Naive B cell (primary cell): ENCODE measurements at regions not wholly inside any gene's neighbourhood (a gene's known extent, or its start where the extent isn't known, plus 50 kb on each side); places are given as distances from the start of the nearest gene placed in this dataset.
"Not testable (repeated sequence)": the region's sequence is repeated elsewhere in the genome, so short reads cannot be mapped to it uniquely, and the experiment has no call there.

Experiments
- ATAC-seq, 2 donors: fragments of 150-1000 bp; cut with Tn5 transposase; 2 replicates each; pipeline ENCODE4 v1.10.0; 2021; ENCODE audit warnings: low read depth in 2 of 2, mild to moderate bottlenecking in 2 of 2, moderate library complexity in 2 of 2
- DNase-seq: peaks from one replicate; pipeline ENCODE4 v3.0.0; 2022
- H3K27ac Mint-ChIP-seq, 6 donors: one replicate each; pipeline ENCODE4 v1.8.0; 2020 to 2022; ENCODE audit warnings: mild to moderate bottlenecking in 6 of 6, mixed read lengths in 6 of 6, moderate library complexity in 5 of 6, inconsistent platforms in 2 of 6
- H3K27me3 Mint-ChIP-seq, 3 donors: one replicate each; pipeline ENCODE4 v1.8.0; 2021 to 2022; ENCODE audit warnings: mixed read lengths in 3 of 3, mild to moderate bottlenecking in 1 of 3
- H3K36me3 Mint-ChIP-seq, 2 donors: one replicate each; pipeline ENCODE4 v1.8.0; 2020 to 2022; ENCODE audit warnings: mixed read lengths in 2 of 2, inconsistent platforms in 1 of 2, mild to moderate bottlenecking in 1 of 2
- H3K4me1 Mint-ChIP-seq, 3 donors: one replicate each; pipeline ENCODE4 v1.8.0; 2020 to 2022; ENCODE audit warnings: mixed read lengths in 3 of 3, inconsistent platforms in 1 of 3, mild to moderate bottlenecking in 1 of 3, moderate library complexity in 1 of 3
- H3K4me3 Mint-ChIP-seq, 8 donors: one replicate each; pipeline ENCODE4 v1.8.0; 2020 to 2022; ENCODE audit warnings: mild to moderate bottlenecking in 8 of 8, mixed read lengths in 8 of 8, moderate library complexity in 8 of 8, inconsistent platforms in 2 of 8
- H3K9me3 Mint-ChIP-seq, 7 donors: one replicate each; pipeline ENCODE4 v1.8.0; 2020 to 2022; ENCODE audit warnings: mixed read lengths in 7 of 7, mild to moderate bottlenecking in 5 of 7, inconsistent platforms in 2 of 7, moderate library complexity in 1 of 7

DNA sequence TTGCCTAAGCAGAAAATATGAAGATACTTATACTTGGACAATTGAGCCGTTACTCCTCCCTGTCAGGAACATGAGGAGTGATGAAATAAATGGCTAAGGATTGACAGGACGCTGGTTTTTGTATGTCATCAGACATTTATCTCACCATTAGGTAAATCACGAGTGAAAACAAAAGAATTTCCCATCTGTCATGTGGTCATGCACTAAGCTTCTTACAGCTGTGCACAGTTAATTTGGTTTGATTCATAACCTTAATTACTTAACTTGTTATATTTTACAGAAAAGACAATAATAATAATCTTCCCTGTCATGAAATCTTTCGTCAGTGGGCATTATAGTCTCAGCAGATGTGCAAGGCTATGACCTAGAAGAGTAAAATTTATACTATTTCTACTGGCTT, 266.5 kb downstream of the HGF start:
- no peak for ATAC-seq
- Mint-ChIP-seq H3K9me3 (no peaks in the 10 kb centered on the region), H3K4me1 (no peaks in the 10 kb centered on the region), H3K4me3 (no peak overlapping the region), H3K36me3 (no peaks in the 10 kb centered on the region), H3K27ac (no peak overlapping the region), H3K27me3 (no peaks in the 10 kb centered on the region)
- no peak for DNase-seq

GRCh38 chr7:81501220-81501619, 268.6 kb downstream of the HGF start:
- no peak overlapping the region for H3K4me3 Mint-ChIP-seq
- no peak overlapping the region for H3K27ac Mint-ChIP-seq
- DNase-seq (no peak), ATAC-seq (no peak)
- H3K36me3 Mint-ChIP-seq: no peaks in the 10 kb centered on the region
- H3K9me3 Mint-ChIP-seq: no peaks in the 10 kb centered on the region
- no peaks in the 10 kb centered on the region for H3K4me1 Mint-ChIP-seq
- H3K27me3 Mint-ChIP-seq: no peaks in the 10 kb centered on the region

- Mint-ChIP-seq H3K4me3 (no peak overlapping the region), H3K27ac (no peak overlapping the region)
- ATAC-seq: no peak
Measured at GRCh38 chr7:81500631-81501030, 269.2 kb downstream of the HGF start.

GRCh38 chr7:81499262-81500116, 270.4 kb downstream of the HGF start:
- peak overlapping the region in 1 of 8 donors; percentile 15 for H3K4me3 Mint-ChIP-seq
- H3K27ac Mint-ChIP-seq: no peak overlapping the region
- no peaks in the 10 kb centered on the region for H3K27me3 Mint-ChIP-seq

More at GRCh38 chr7:81500631-81501030, 269.2 kb downstream of the HGF start:
- Mint-ChIP-seq H3K9me3 (no peaks in the 10 kb centered on the region), H3K27me3 (no peaks in the 10 kb centered on the region), H3K36me3 (no peaks in the 10 kb centered on the region), H3K4me1 (no peaks in the 10 kb centered on the region)
- DNase-seq: no peak

DNA sequence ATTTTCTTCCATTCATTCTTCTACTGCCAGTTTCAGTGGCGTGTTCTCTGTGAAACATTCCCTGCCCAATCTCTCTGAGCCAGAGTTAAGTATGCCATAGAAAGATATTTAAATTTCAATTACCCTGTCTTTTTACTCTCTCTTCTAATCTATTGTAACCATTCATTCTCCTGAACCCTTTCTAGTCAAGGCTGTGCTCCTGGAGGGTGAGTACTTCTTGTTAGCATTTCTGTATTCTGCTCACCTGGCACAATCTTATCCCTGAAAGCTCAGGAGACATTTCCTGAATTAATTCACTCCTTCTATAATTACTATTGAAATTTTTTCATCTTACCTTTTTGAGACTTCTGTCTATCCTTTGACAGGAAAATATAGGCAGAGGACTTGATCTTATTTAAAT, 271.7 kb downstream of the HGF start:
- Mint-ChIP-seq H3K27me3 (no peaks in the 10 kb centered on the region), H3K9me3 (no peaks in the 10 kb centered on the region), H3K4me3 (no peak overlapping the region), H3K4me1 (no peaks in the 10 kb centered on the region), H3K27ac (no peak overlapping the region), H3K36me3 (no peaks in the 10 kb centered on the region)
- no peak for DNase-seq
- no peak for ATAC-seq

More at GRCh38 chr7:81499262-81500116, 270.4 kb downstream of the HGF start:
- DNase-seq (peak; percentile 17), ATAC-seq (no peak)
- H3K36me3 Mint-ChIP-seq: no peaks in the 10 kb centered on the region
- H3K4me1 Mint-ChIP-seq: no peaks in the 10 kb centered on the region
- H3K9me3 Mint-ChIP-seq: no peaks in the 10 kb centered on the region

DNA sequence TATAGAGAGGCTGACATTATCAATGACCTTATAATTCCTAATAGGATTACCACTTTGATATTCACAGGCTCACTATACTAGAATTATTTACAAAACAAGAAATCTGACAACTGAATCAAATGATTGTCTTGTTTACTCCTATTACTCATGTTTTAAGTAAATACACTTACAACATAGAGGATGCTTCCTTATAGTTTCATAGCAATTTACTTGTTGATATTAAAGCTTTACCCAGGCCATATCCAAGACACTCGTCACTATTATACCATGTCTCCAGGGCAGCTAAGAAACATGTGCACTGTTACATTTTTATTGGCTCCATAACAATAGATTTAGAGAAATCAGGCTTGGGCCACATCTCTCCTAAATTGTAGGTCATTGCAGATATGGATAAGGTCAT, 276.9 kb downstream of the HGF start:
- no peaks in the 10 kb centered on the region for H3K27me3 Mint-ChIP-seq
- no peak overlapping the region for H3K4me3 Mint-ChIP-seq
- no peaks in the 10 kb centered on the region for H3K4me1 Mint-ChIP-seq
- ATAC-seq (no peak), DNase-seq (no peak)
- H3K27ac Mint-ChIP-seq: no peak overlapping the region
- H3K36me3 Mint-ChIP-seq: no peaks in the 10 kb centered on the region
- H3K9me3 Mint-ChIP-seq: no peaks in the 10 kb centered on the region

GRCh38 chr7:81492240-81492639, 277.6 kb downstream of the HGF start:
- no peak overlapping the region for H3K4me3 Mint-ChIP-seq
- no peak overlapping the region for H3K27ac Mint-ChIP-seq
- no peaks in the 10 kb centered on the region for H3K4me1 Mint-ChIP-seq
- DNase-seq (no peak), ATAC-seq (no peak)
- peaks cover 0 to 4% (median 0%) of the 10 kb centered on the region in 3 donors for H3K27me3 Mint-ChIP-seq
- no peaks in the 10 kb centered on the region for H3K36me3 Mint-ChIP-seq
- H3K9me3 Mint-ChIP-seq: no peaks in the 10 kb centered on the region

- no peak for ATAC-seq
- Mint-ChIP-seq H3K36me3 (no peaks in the 10 kb centered on the region), H3K27me3 (peaks cover 0 to 4% (median 0%) of the 10 kb centered on the region in 3 donors)
Measured at GRCh38 chr7:81491573-81491972, 278.3 kb downstream of the HGF start.

GRCh38 chr7:81488210-81488609, 281.6 kb downstream of the HGF start:
- peaks cover 0 to 4% (median 0%) of the 10 kb centered on the region in 3 donors for H3K27me3 Mint-ChIP-seq
- DNase-seq (no peak), ATAC-seq (no peak)
- H3K36me3 Mint-ChIP-seq: no peaks in the 10 kb centered on the region
- no peaks in the 10 kb centered on the region for H3K9me3 Mint-ChIP-seq
- no peaks in the 10 kb centered on the region for H3K4me1 Mint-ChIP-seq
- H3K27ac Mint-ChIP-seq: no peak overlapping the region
- no peak overlapping the region for H3K4me3 Mint-ChIP-seq

More at GRCh38 chr7:81491573-81491972, 278.3 kb downstream of the HGF start:
- no peak for DNase-seq
- Mint-ChIP-seq H3K4me1 (no peaks in the 10 kb centered on the region), H3K27ac (no peak overlapping the region), H3K9me3 (no peaks in the 10 kb centered on the region), H3K4me3 (no peak overlapping the region)

GRCh38 chr7:81487516-81487915, 282.3 kb downstream of the HGF start:
- ATAC-seq: no peak
- H3K4me3 Mint-ChIP-seq: no peak overlapping the region
- no peaks in the 10 kb centered on the region for H3K36me3 Mint-ChIP-seq
- H3K4me1 Mint-ChIP-seq: no peaks in the 10 kb centered on the region
- H3K9me3 Mint-ChIP-seq: no peaks in the 10 kb centered on the region
- peaks cover 0 to 4% (median 0%) of the 10 kb centered on the region in 3 donors for H3K27me3 Mint-ChIP-seq
- H3K27ac Mint-ChIP-seq: no peak overlapping the region
- no peak for DNase-seq

- Mint-ChIP-seq H3K9me3 (no peaks in the 10 kb centered on the region), H3K4me1 (no peaks in the 10 kb centered on the region), H3K4me3 (no peak overlapping the region), H3K27ac (peak overlapping the region in 1 of 6 donors; percentile 13), H3K36me3 (no peaks in the 10 kb centered on the region), H3K27me3 (peaks cover 0 to 11% (median 0%) of the 10 kb centered on the region in 3 donors)
- ATAC-seq (no peak), DNase-seq (no peak)
Measured at GRCh38 chr7:81484261-81484660, 285.6 kb downstream of the HGF start.

DNA sequence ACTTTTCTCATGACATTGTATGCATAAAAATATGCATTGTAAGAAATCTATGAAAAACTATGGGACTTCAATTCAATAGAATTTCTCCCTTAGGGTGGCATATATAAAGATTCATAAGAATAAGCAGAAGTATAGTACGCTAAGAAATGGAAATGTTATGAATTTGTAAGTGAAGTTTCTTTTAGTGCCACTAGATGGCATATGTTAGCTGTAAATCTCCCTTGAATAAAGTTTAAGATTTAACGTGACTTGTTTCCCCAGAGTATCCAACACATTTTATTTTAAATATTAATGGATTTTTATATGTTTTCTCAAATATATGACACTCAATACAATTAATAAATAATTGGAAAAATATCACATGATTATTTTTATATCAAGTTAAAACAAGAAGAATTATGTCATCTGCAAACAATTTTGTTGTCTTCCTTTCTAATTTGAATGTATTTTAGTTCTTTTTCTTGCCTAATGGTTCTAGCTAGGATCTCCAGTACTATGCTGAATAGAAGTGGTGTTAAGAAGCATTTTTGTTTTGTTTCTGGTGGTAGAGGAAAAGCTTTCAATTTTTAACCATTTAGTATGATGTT, 287.2 kb downstream of the HGF start:
- Mint-ChIP-seq H3K27ac (no peak overlapping the region), H3K9me3 (no peaks in the 10 kb centered on the region), H3K27me3 (peaks cover 0 to 11% (median 0%) of the 10 kb centered on the region in 3 donors), H3K36me3 (no peaks in the 10 kb centered on the region), H3K4me3 (peak overlapping the region in 1 of 8 donors; percentile 6), H3K4me1 (no peaks in the 10 kb centered on the region)
- ATAC-seq (no peak), DNase-seq (no peak)

DNA sequence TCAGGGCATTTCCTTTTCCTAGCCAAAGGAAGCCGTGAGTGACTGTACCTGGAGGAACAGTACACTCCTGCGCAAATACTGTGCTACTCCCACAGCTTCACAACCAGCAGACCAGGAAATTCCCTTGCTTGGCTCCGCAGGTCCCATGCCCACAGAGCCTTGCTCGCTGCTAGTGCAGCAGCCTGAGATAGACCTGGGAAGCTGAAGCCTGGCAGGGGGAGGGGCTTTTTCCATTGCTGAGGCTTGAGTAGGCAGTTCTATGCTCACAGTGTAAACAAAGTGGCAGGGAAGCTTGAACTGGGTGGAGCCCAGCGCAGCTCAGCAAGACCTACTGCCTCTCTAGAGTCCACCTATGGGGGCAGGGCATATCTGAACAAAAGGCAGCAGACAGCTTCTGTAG, 291.2 kb downstream of the HGF start:
- peaks cover 0 to 7% (median 0%) of the 10 kb centered on the region in 3 donors for H3K27me3 Mint-ChIP-seq
- H3K27ac Mint-ChIP-seq: peak overlapping the region in 1 of 6 donors; percentile 87
- H3K36me3 Mint-ChIP-seq: no peaks in the 10 kb centered on the region
- no peak for ATAC-seq
- H3K9me3 Mint-ChIP-seq: no peaks in the 10 kb centered on the region
- H3K4me3 Mint-ChIP-seq: no peak overlapping the region
- DNase-seq: no peak
- no peaks in the 10 kb centered on the region for H3K4me1 Mint-ChIP-seq

GRCh38 chr7:81478201-81478600, 291.6 kb downstream of the HGF start:
- ATAC-seq: not testable (repeated sequence)

More at GRCh38 chr7:81478201-81478600, 291.6 kb downstream of the HGF start:
- Mint-ChIP-seq H3K4me3 (peak overlapping the region in 1 of 8 donors; percentile 38), H3K27ac (peak overlapping the region in 1 of 6 donors; percentile 87)
- H3K27me3 Mint-ChIP-seq, H3K9me3 Mint-ChIP-seq, DNase-seq, H3K4me1 Mint-ChIP-seq, H3K36me3 Mint-ChIP-seq: not testable (repeated sequence)
